GM23248 (cell line): ENCODE measurements at regions not wholly inside any gene's neighbourhood (a gene's known extent, or its start where the extent isn't known, plus 50 kb on each side); places are given as distances from the start of the nearest gene placed in this dataset.

Experiments
- EZH2 ChIP-seq: fragments of 200-600 bp; sonication (generic); IDR thresholded peaks from 2 replicates; pipeline ENCODE4 v1.6.1; 2018; ENCODE audit warnings: antibody characterized with exemption, mild to moderate bottlenecking; ENCODE audit not compliant: insufficient read depth, poor library complexity, severe bottlenecking
- EZH2phosphoT487 ChIP-seq: fragments of 200-600 bp; sonication (generic); IDR thresholded peaks from 2 replicates; pipeline ENCODE4 v1.6.1; 2018; ENCODE audit warnings: antibody characterized with exemption, moderate library complexity, mild to moderate bottlenecking, low read depth; ENCODE audit not compliant: insufficient read depth

GRCh38 chr10:111171183-111171582 lies 94.4 kb downstream of the ADRA2A start:
- no peak for TF ChIP-seq EZH2
- no peak for TF ChIP-seq EZH2phosphoT487
